GM23338 (cell line): ENCODE measurements at regions not wholly inside any gene's neighbourhood (a gene's known extent, or its start where the extent isn't known, plus 50 kb on each side); places are given as distances from the start of the nearest gene placed in this dataset.

Source experiments
- ATAC-seq: fragments of 200-7000 bp; cut with Tn5 transposase; 3 replicates; pipeline ENCODE4 v1.9.1; 2020
- DNase-seq: peaks from one replicate; pipeline ENCODE4 v3.0.0-alpha.2; 2015; ENCODE audit warnings: low spot score
- H2AFZ ChIP-seq: fragments of 200-600 bp; sonication (generic); 2 replicates; pipeline ENCODE4 v1.8.0; 2016; ENCODE audit warnings: antibody characterized with exemption, mild to moderate bottlenecking, moderate library complexity
- H3F3A ChIP-seq: fragments of 200-600 bp; sonication (generic); replicated peaks from 2 replicates; pipeline ENCODE4 v1.8.0; 2017; ENCODE audit warnings: antibody characterized with exemption, mixed run types, low read depth
- H3K27ac ChIP-seq: fragments of 200-600 bp; sonication (generic); 2 replicates; pipeline ENCODE4 v1.6.1; 2016; ENCODE audit warnings: low read depth
- H3K27me3 ChIP-seq: fragments of 200-600 bp; sonication (generic); 2 replicates; pipeline ENCODE4 v1.8.0; 2016; ENCODE audit warnings: mild to moderate bottlenecking, mixed run types, moderate library complexity; ENCODE audit not compliant: insufficient read depth
- H3K36me3 ChIP-seq: fragments of 200-600 bp; sonication (generic); 2 replicates; pipeline ENCODE4 v1.8.0; 2016; ENCODE audit warnings: mild to moderate bottlenecking; ENCODE audit not compliant: insufficient read depth
- H3K4me1 ChIP-seq: fragments of 200-600 bp; sonication (generic); 2 replicates; pipeline ENCODE4 v1.8.0; 2016; ENCODE audit warnings: mild to moderate bottlenecking, moderate library complexity; ENCODE audit not compliant: insufficient read depth
- H3K4me2 ChIP-seq: fragments of 200-600 bp; sonication (generic); 2 replicates; pipeline ENCODE4 v1.7.1; 2017; ENCODE audit warnings: mixed run types
- H3K4me3 ChIP-seq: fragments of 200-600 bp; sonication (generic); 2 replicates; pipeline ENCODE4 v1.6.1; 2016; ENCODE audit warnings: mixed run types
- H3K79me2 ChIP-seq: fragments of 200-600 bp; sonication (generic); replicated peaks from 2 replicates; pipeline ENCODE4 v1.8.0; 2017; ENCODE audit warnings: mild to moderate bottlenecking; ENCODE audit not compliant: insufficient read depth
- H3K9me2 ChIP-seq: fragments of 200-600 bp; sonication (generic); 2 replicates; pipeline ENCODE4 v1.8.0; 2017; ENCODE audit not compliant: insufficient read depth
- H4K20me1 ChIP-seq: fragments of 200-600 bp; sonication (generic); replicated peaks from 2 replicates; pipeline ENCODE4 v1.8.0; 2017; ENCODE audit warnings: mild to moderate bottlenecking; ENCODE audit not compliant: insufficient read depth
- H3K27ac Mint-ChIP-seq: 2 replicates; pipeline ENCODE4 v1.8.0; 2020; ENCODE audit warnings: inconsistent platforms, mild to moderate bottlenecking, moderate library complexity, mixed read lengths
- H3K27me3 Mint-ChIP-seq: 3 replicates; pipeline ENCODE4 v1.8.0; 2022; ENCODE audit warnings: low read depth, mild to moderate bottlenecking, moderate library complexity, mixed read lengths, inconsistent platforms; ENCODE audit not compliant: insufficient read depth, poor library complexity
- H3K36me3 Mint-ChIP-seq: 3 replicates; pipeline ENCODE4 v1.8.0; 2021; ENCODE audit warnings: low read depth, mild to moderate bottlenecking, inconsistent platforms, moderate library complexity, mixed read lengths
- H3K4me1 Mint-ChIP-seq: 3 replicates; pipeline ENCODE4 v1.8.0; 2020; ENCODE audit warnings: mild to moderate bottlenecking, inconsistent platforms, mixed read lengths
- H3K4me3 Mint-ChIP-seq: 3 replicates; pipeline ENCODE4 v1.8.0; 2021; ENCODE audit warnings: moderate library complexity, mild to moderate bottlenecking, inconsistent platforms, mixed read lengths
- H3K9me3 Mint-ChIP-seq: 3 replicates; pipeline ENCODE4 v1.8.0; 2020; ENCODE audit warnings: moderate library complexity, mild to moderate bottlenecking, inconsistent platforms, mixed read lengths
- CTCF ChIP-seq, 2 experiments: fragments of 200-600 bp in 1 of 2; sonication (generic) in 1 of 2; conservative IDR thresholded peaks; 2 replicates each; pipeline versions ENCODE4 v1.5.1 to v1.6.1; 2016 to 2017; ENCODE audit warnings: antibody characterized with exemption in 2 of 2, low read depth in 2 of 2, mild to moderate bottlenecking in 2 of 2, moderate library complexity in 1 of 2
- ETS1 ChIP-seq: IDR thresholded peaks from 2 replicates; pipeline ENCODE4 v1.6.1; 2016; ENCODE audit warnings: antibody characterized with exemption
- EZH2phosphoT487 ChIP-seq: fragments of 200-600 bp; sonication (generic); IDR thresholded peaks from one replicate; pipeline ENCODE4 v1.8.1; 2018; ENCODE audit warnings: antibody characterized with exemption; ENCODE audit not compliant: unreplicated experiment
- NANOG ChIP-seq: IDR thresholded peaks from 2 replicates; pipeline ENCODE4 v1.6.1; 2016; ENCODE audit warnings: antibody characterized with exemption, borderline replicate concordance
- POLR2AphosphoS5 ChIP-seq: IDR thresholded peaks from 2 replicates; pipeline ENCODE4 v1.6.1; 2016; ENCODE audit warnings: antibody characterized with exemption, low read depth
- REST ChIP-seq: IDR thresholded peaks from one replicate; pipeline ENCODE4 v1.6.1; 2018; ENCODE audit warnings: antibody characterized with exemption; ENCODE audit not compliant: unreplicated experiment
- STAT1 ChIP-seq: IDR thresholded peaks from one replicate; pipeline ENCODE4 v1.6.1; 2016; ENCODE audit warnings: antibody characterized with exemption; ENCODE audit not compliant: unreplicated experiment
- ZNF331 ChIP-seq: fragments of 250-450 bp; sonication (Bioruptor Pico); IDR thresholded peaks from 2 replicates; pipeline ENCODE4 v1.5.0; 2020; ENCODE audit warnings: low read depth, mild to moderate bottlenecking, moderate library complexity
- ZNF462 ChIP-seq: fragments of 250-450 bp; sonication (Bioruptor Pico); IDR thresholded peaks from 2 replicates; pipeline ENCODE4 v1.5.0; 2020; ENCODE audit warnings: mild to moderate bottlenecking, moderate library complexity

GRCh38 chrX:34877436-34877835 lies 65.2 kb upstream of the FAM47B start (continued):
- TF ChIP-seq REST: no peak

- ATAC-seq: no peak
- H3K9me3 Mint-ChIP-seq: no peaks in the 10 kb centered on the region
- H3K4me2 ChIP-seq: no peak overlapping the region
- no peak for TF ChIP-seq ZNF462 (CRISPR knock-in tag)
- no peak for TF ChIP-seq ETS1
- TF ChIP-seq EZH2phosphoT487: no peak
- TF ChIP-seq REST: no peak
- TF ChIP-seq NANOG: no peak
- TF ChIP-seq ZNF331: no peak
- TF ChIP-seq CTCF (conservative IDR thresholded peaks at IDR 0.05; ENCODE audit: low read depth in 2 of 2): no peak
- no peak for TF ChIP-seq STAT1
- TF ChIP-seq POLR2AphosphoS5: no peak
These were observed 63.2 kb upstream of the FAM47B start for GRCh38 chrX:34879346-34879745.

More at GRCh38 chrX:34879346-34879745, 63.2 kb upstream of the FAM47B start:
- no peak overlapping the region for H3K27ac ChIP-seq
- H3K36me3 ChIP-seq: no peaks in the 10 kb centered on the region
- H3K4me1 ChIP-seq: no peaks in the 10 kb centered on the region
- Mint-ChIP-seq H3K4me3 (no peak overlapping the region), H3K27ac (no peak overlapping the region), H3K36me3 (no peaks in the 10 kb centered on the region), H3K27me3 (no peaks in the 10 kb centered on the region), H3K4me1 (0 out of 3 replicates have a peak, but pooled peaks cover 4% of the 10 kb centered on the region)
- H4K20me1 ChIP-seq: no peaks in the 10 kb centered on the region
- no peak overlapping the region for H3K4me3 ChIP-seq
- H3K9me2 ChIP-seq: no peaks in the 10 kb centered on the region
- H3F3A ChIP-seq: no peaks in the 10 kb centered on the region
- no peak for DNase-seq
- H3K27me3 ChIP-seq: no peaks in the 10 kb centered on the region
- no peaks in the 10 kb centered on the region for H3K79me2 ChIP-seq
- no peak overlapping the region for H2AFZ ChIP-seq
